H1 (cell line): ENCODE measurements at regions not wholly inside any gene's neighbourhood (a gene's known extent, or its start where the extent isn't known, plus 50 kb on each side); places are given as distances from the start of the nearest gene placed in this dataset.

Experiments used
- CTCF ChIA-PET: fragments of 300-600 bp; sonication (Branson Sonifier 250); formaldehyde crosslinking; loops from one replicate; lab custom pipeline; 2021; ENCODE audit not compliant: partially characterized antibody; lab: Charles Lee
- POLR2A ChIA-PET: fragments of 300-600 bp; sonication (Branson Sonifier 250); formaldehyde crosslinking; loops from one replicate; lab custom pipeline; 2021; ENCODE audit warnings: inconsistent platforms; ENCODE audit not compliant: partially characterized antibody; lab: Charles Lee
- DNase-seq, 2 experiments: peaks; one replicate each; pipeline versions ENCODE4 v3.0.0 to v3.0.0-alpha.2; 2010 to 2022; ENCODE audit warnings: low spot score in 2 of 2, low read depth in 1 of 2, mixed read lengths in 1 of 2
- FAIRE-seq: peaks from 2 replicates; lab custom pipeline; 2011; peaks lifted over from hg19 to GRCh38; lab: Jason Lieb, UNC
- H2AFZ ChIP-seq: 2 replicates; pipeline ENCODE4 v1.8.1; 2012; ENCODE audit warnings: low read length, inconsistent platforms
- H2AK5ac ChIP-seq: 2 replicates; pipeline ENCODE4 v1.6.1; 2013; ENCODE audit warnings: low read depth, low read length
- H2BK120ac ChIP-seq: replicated peaks from 2 replicates; pipeline ENCODE3; 2013; ENCODE audit warnings: low read depth, low read length, inconsistent platforms
- H2BK12ac ChIP-seq: 2 replicates; pipeline ENCODE4 v1.6.1; 2013; ENCODE audit warnings: low read depth, low read length
- H2BK15ac ChIP-seq: 2 replicates; pipeline ENCODE4 v1.6.1; 2013; ENCODE audit warnings: low read length
- H2BK20ac ChIP-seq: 2 replicates; pipeline ENCODE4 v1.6.1; 2013; ENCODE audit warnings: low read length
- H2BK5ac ChIP-seq: 2 replicates; pipeline ENCODE4 v1.6.1; 2013; ENCODE audit warnings: low read depth, low read length
- H3K14ac ChIP-seq: 2 replicates; pipeline ENCODE4 v1.6.1; 2013; ENCODE audit warnings: inconsistent platforms; ENCODE audit not compliant: insufficient read length
- H3K18ac ChIP-seq: 2 replicates; pipeline ENCODE4 v1.6.1; 2013; ENCODE audit warnings: low read length; ENCODE audit errors: extremely low read depth
- H3K23ac ChIP-seq: 2 replicates; pipeline ENCODE4 v1.6.1; 2013; ENCODE audit warnings: inconsistent platforms; ENCODE audit not compliant: insufficient read length
- H3K23me2 ChIP-seq: 2 replicates; pipeline ENCODE4 v1.6.1; 2013; ENCODE audit warnings: low read depth, low read length
- H3K27ac ChIP-seq: 2 replicates; pipeline ENCODE4 v1.6.1; 2011; ENCODE audit warnings: low read depth, low read length, inconsistent platforms
- H3K27me3 ChIP-seq, 4 experiments: replicated peaks in 1 of 4; 1 replicate in 1 of 4; 2 replicates in 3 of 4; pipeline versions ENCODE4 v1.6.1 to v1.8.1; 2011 to 2013; ENCODE audit warnings: low read length in 3 of 4, mild to moderate bottlenecking in 3 of 4, inconsistent platforms in 2 of 4, mixed read lengths in 2 of 4, moderate library complexity in 1 of 4; ENCODE audit not compliant: control insufficient read depth in 3 of 4, insufficient read depth in 3 of 4; ENCODE audit errors: extremely low read depth in 1 of 4
- H3K36me3 ChIP-seq, 4 experiments: 2 replicates each; pipeline versions ENCODE4 v1.6.1 to v1.8.1; 2011 to 2013; ENCODE audit warnings: mild to moderate bottlenecking in 4 of 4, low read length in 3 of 4, moderate library complexity in 2 of 4, control low read depth in 1 of 4, inconsistent platforms in 1 of 4; ENCODE audit not compliant: insufficient read depth in 4 of 4, control insufficient read depth in 2 of 4
- H3K4ac ChIP-seq: replicated peaks from 2 replicates; pipeline ENCODE3; 2013; ENCODE audit warnings: low read length, low read depth, mixed read lengths, inconsistent platforms; ENCODE audit not compliant: insufficient read length
- H3K4me1 ChIP-seq, 4 experiments: replicated peaks in 1 of 4; 1 replicate in 1 of 4; 2 replicates in 3 of 4; pipeline versions ENCODE4 v1.6.1 to v1.8.1; 2011 to 2013; ENCODE audit warnings: low read length in 3 of 4, inconsistent platforms in 2 of 4, mixed read lengths in 1 of 4; ENCODE audit not compliant: insufficient read depth in 4 of 4, control insufficient read depth in 3 of 4
- H3K4me2 ChIP-seq, 2 experiments: 2 replicates each; pipeline versions ENCODE4 v1.6.1 to v1.8.1; 2011 to 2013; ENCODE audit warnings: low read depth in 2 of 2, low read length in 2 of 2, control low read depth in 1 of 2, inconsistent platforms in 1 of 2, mild to moderate bottlenecking in 1 of 2; ENCODE audit not compliant: insufficient read depth in 1 of 2
- H3K4me3 ChIP-seq, 4 experiments: fragments of 200-600, 300-600 bp in 1 of 4; sonication (generic), shearing (Covaris generic), sonication (Bioruptor Twin) in 1 of 4; 2 replicates each; pipeline versions ENCODE4 v1.5.1 to v1.8.1; 2011 to 2016; ENCODE audit warnings: low read length in 4 of 4, low read depth in 3 of 4, control low read depth in 2 of 4, inconsistent platforms in 2 of 4, mild to moderate bottlenecking in 2 of 4, mixed read lengths in 1 of 4, moderate library complexity in 1 of 4; ENCODE audit not compliant: insufficient read depth in 2 of 4; ENCODE audit errors: extremely low read depth in 1 of 4
- H3K56ac ChIP-seq: replicated peaks from 2 replicates; pipeline ENCODE3; 2013; ENCODE audit warnings: low read depth, mild to moderate bottlenecking, mixed read lengths, low read length, inconsistent platforms; ENCODE audit not compliant: insufficient read length
- H3K79me1 ChIP-seq: 2 replicates; pipeline ENCODE4 v1.6.1; 2013; ENCODE audit warnings: low read depth, low read length, control low read depth
- H3K79me2 ChIP-seq, 2 experiments: 2 replicates each; pipeline versions ENCODE4 v1.6.1 to v1.8.1; 2012 to 2013; ENCODE audit warnings: low read length in 2 of 2, mild to moderate bottlenecking in 2 of 2, inconsistent platforms in 1 of 2; ENCODE audit not compliant: insufficient read depth in 2 of 2, control insufficient read depth in 1 of 2
- H3K9ac ChIP-seq, 4 experiments: replicated peaks in 1 of 4; 1 replicate in 1 of 4; 2 replicates in 3 of 4; pipeline versions ENCODE4 v1.6.1 to v1.8.1; 2011 to 2013; ENCODE audit warnings: low read depth in 3 of 4, low read length in 3 of 4, control low read depth in 2 of 4, mild to moderate bottlenecking in 2 of 4, moderate library complexity in 2 of 4, inconsistent platforms in 1 of 4; ENCODE audit errors: extremely low read depth in 1 of 4
- H3K9me3 ChIP-seq, 2 experiments: 2 replicates each; pipeline versions ENCODE4 v1.6.1 to v1.8.1; 2012 to 2013; ENCODE audit warnings: mild to moderate bottlenecking in 2 of 2, moderate library complexity in 2 of 2, control low read depth in 1 of 2, inconsistent platforms in 1 of 2, low read depth in 1 of 2, low read length in 1 of 2, mixed read lengths in 1 of 2; ENCODE audit not compliant: insufficient read depth in 2 of 2
- H4K20me1 ChIP-seq, 2 experiments: replicated peaks in 1 of 2; 2 replicates each; pipeline versions ENCODE3 to v1.8.1; 2011 to 2013; ENCODE audit warnings: inconsistent platforms in 2 of 2, low read length in 2 of 2, mild to moderate bottlenecking in 1 of 2; ENCODE audit not compliant: insufficient read depth in 2 of 2, control insufficient read depth in 1 of 2
- H4K5ac ChIP-seq: 2 replicates; pipeline ENCODE4 v1.6.1; 2013; ENCODE audit warnings: low read length, low read depth, mixed read lengths, inconsistent platforms; ENCODE audit not compliant: insufficient read length
- H4K8ac ChIP-seq: 2 replicates; pipeline ENCODE4 v1.8.0; 2013; ENCODE audit warnings: mild to moderate bottlenecking, moderate library complexity, low read length, inconsistent platforms; ENCODE audit not compliant: insufficient read depth; ENCODE audit errors: extremely low read depth
- H4K91ac ChIP-seq: replicated peaks from 2 replicates; pipeline ENCODE3; 2013; ENCODE audit warnings: low read length, mixed read lengths, inconsistent platforms; ENCODE audit not compliant: insufficient read length
- BACH1 ChIP-seq: IDR thresholded peaks from 2 replicates; pipeline ENCODE4 v1.6.1; 2012; ENCODE audit warnings: low read length, improper control_type of control experiment
- CEBPB ChIP-seq: IDR thresholded peaks from 2 replicates; pipeline ENCODE4 v1.6.1; 2012; ENCODE audit warnings: low read depth, low read length
- CHD1 ChIP-seq: IDR thresholded peaks from 2 replicates; pipeline ENCODE4 v1.6.1; 2012; ENCODE audit warnings: low read depth, low read length, improper control_type of control experiment
- CHD2 ChIP-seq: IDR thresholded peaks from 2 replicates; pipeline ENCODE4 v1.6.1; 2012; ENCODE audit warnings: low read length, improper control_type of control experiment
- EGR1 ChIP-seq: IDR thresholded peaks from 2 replicates; pipeline ENCODE4 v1.6.1; 2011; ENCODE audit warnings: low read depth, low read length, borderline replicate concordance
- EZH2 ChIP-seq: fragments of 200-600 bp; sonication (generic); IDR thresholded peaks from 2 replicates; pipeline ENCODE4 v1.7.1; 2012; ENCODE audit warnings: low read depth, mild to moderate bottlenecking, moderate library complexity, low read length, inconsistent platforms; ENCODE audit not compliant: severe bottlenecking
- HDAC6 ChIP-seq: IDR thresholded peaks from one replicate; pipeline ENCODE4 v1.7.1; 2012; ENCODE audit warnings: low read depth, mild to moderate bottlenecking, inconsistent platforms, low read length, moderate library complexity
- JUND ChIP-seq: IDR thresholded peaks from 2 replicates; pipeline ENCODE4 v1.6.1; 2011; ENCODE audit warnings: mild to moderate bottlenecking, improper control_type of control experiment, low read length
- PHF8 ChIP-seq: fragments of 200-600 bp; sonication (generic); conservative IDR thresholded peaks from 2 replicates; pipeline ENCODE4 v1.7.1; 2012; ENCODE audit warnings: low read depth, mild to moderate bottlenecking, inconsistent platforms, low read length, moderate library complexity
- WGBS, 2 experiments: shearing (Covaris generic) in 1 of 2; methylation state at CpG; one replicate each; pipeline versions ENCODE4 v1.1.6 to v1.1.7; 2013 to 2015; ENCODE audit warnings: low lambda C conversion rate in 2 of 2, mixed read lengths in 2 of 2, inconsistent platforms in 1 of 2, low coverage in 1 of 2, missing lambda C conversion rate in 1 of 2; ENCODE audit not compliant: insufficient replicate concordance in 2 of 2, insufficient coverage in 1 of 2, insufficient read length in 1 of 2; ENCODE audit errors: extremely low coverage in 1 of 2, missing lambda C conversion rate in 1 of 2; 5-methylcytosine and 5-hydroxymethylcytosine counted together

DNA sequence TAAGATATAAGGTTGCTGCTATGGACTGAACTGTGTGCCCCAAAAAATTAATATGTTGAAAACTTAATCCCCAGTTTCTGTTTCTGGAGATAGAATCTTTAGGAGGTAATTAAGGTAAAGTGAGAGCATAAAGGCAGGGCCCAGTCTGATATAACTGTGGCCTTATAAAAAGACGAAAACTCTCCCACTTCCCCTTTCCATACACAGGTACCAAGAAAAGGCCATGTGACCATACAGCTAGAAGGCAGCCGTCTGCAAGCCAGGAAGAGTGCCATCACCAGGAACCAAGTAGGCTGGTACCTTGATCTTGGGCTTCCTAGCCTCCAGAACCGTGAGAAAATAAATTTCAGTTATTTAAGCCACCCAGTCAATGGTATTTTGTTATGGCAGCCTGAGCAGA, 550.3 kb downstream of the SMARCA1 start:
- no peak for DNase-seq
- Histone ChIP-seq H2BK20ac (no peak overlapping the region), H2AK5ac (no peak overlapping the region), H2BK5ac (no peak overlapping the region), H2AFZ (no peak overlapping the region), H3K4me1 (peaks cover 0 to 3% (median 1%) of the 10 kb centered on the region in 4 experiments; a peak in 2 of 7 replicates), H2BK120ac (no peak overlapping the region), H3K36me3 (no peaks in the 10 kb centered on the region), H3K27ac (no peak overlapping the region), H2BK12ac (no peak overlapping the region), H4K20me1 (no peaks in the 10 kb centered on the region), H3K9ac (no peak overlapping the region), H4K8ac (no peak overlapping the region), H3K23ac (no peak overlapping the region), H3K4me3 (no peak overlapping the region), H3K79me2 (no peaks in the 10 kb centered on the region), H3K56ac (no peak overlapping the region), H2BK15ac (no peak overlapping the region), H4K91ac (no peak overlapping the region), H3K23me2 (no peaks in the 10 kb centered on the region), H3K27me3 (no peaks in the 10 kb centered on the region), H3K4ac (no peak overlapping the region), H3K9me3 (no peaks in the 10 kb centered on the region), H3K79me1 (no peaks in the 10 kb centered on the region), H3K4me2 (no peak overlapping the region), H3K14ac (no peak overlapping the region), H3K18ac (no peak overlapping the region), H4K5ac (no peak overlapping the region)
- no peak for FAIRE-seq
- POLR2A ChIA-PET: no interaction called here
- WGBS, 2 experiments: 81% methylated on average over 3 of the region's 3 CpGs; no CpG with 5 or more reads in 1 of the 2 experiments
- CTCF ChIA-PET: interaction anchor here (1.5 kb wide), 1 partner anchor 146 kb away, joined by 3 read pairs; no protein-coding TSS in a partner anchor
- no peak for TF ChIP-seq BACH1
- no peak for TF ChIP-seq PHF8
- TF ChIP-seq EGR1: no peak
- TF ChIP-seq HDAC6: no peak
- TF ChIP-seq CEBPB: no peak
- no peak for TF ChIP-seq JUND
- no peak for TF ChIP-seq EZH2
- no peak for TF ChIP-seq CHD1
- TF ChIP-seq CHD2: no peak
